ENCODE measurements at regions not wholly inside any gene's neighbourhood (a gene's known extent, or its start where the extent isn't known, plus 50 kb on each side); places are given as distances from the start of the nearest gene placed in this dataset.
"Not testable (repeated sequence)": the region's sequence is repeated elsewhere in the genome, so short reads cannot be mapped to it uniquely, and the experiment has no call there.

- no peak for DNase-seq (ENCODE audit: low read depth)
Measured at GRCh38 chr7:53087274-53087673, 51.8 kb downstream of the POM121L12 start.

- DNase-seq (ENCODE audit: low read depth) = no peak
Measured at GRCh38 chr7:53094191-53094590, 58.8 kb downstream of the POM121L12 start.

- no peak for DNase-seq (ENCODE audit: low read depth)
Measured at GRCh38 chr7:53094827-53095226, 59.4 kb downstream of the POM121L12 start.

- DNase-seq (ENCODE audit: low read depth) = no peak
Measured at GRCh38 chr7:53095731-53096501, 60.5 kb downstream of the POM121L12 start.

GRCh38 chr7:53100091-53100490 is 64.7 kb downstream of the POM121L12 start:
- DNase-seq (ENCODE audit: low read depth) = no peak

- no peak for DNase-seq (ENCODE audit: low read depth)
Measured at GRCh38 chr7:53101026-53101425, 65.6 kb downstream of the POM121L12 start.

GRCh38 chr7:53110425-53110824 is 75.0 kb downstream of the POM121L12 start:
- DNase-seq (ENCODE audit: low read depth) = no peak

- DNase-seq (ENCODE audit: low read depth) = peak; percentile 28
Measured at GRCh38 chr7:53111031-53111430, 75.6 kb downstream of the POM121L12 start.

GRCh38 chr7:53113424-53113823 is 78.0 kb downstream of the POM121L12 start:
- DNase-seq (ENCODE audit: low read depth) = no peak

GRCh38 chr7:53119514-53119941 is 84.1 kb downstream of the POM121L12 start:
- DNase-seq (ENCODE audit: low read depth) = no peak

- no peak for DNase-seq (ENCODE audit: low read depth)
Measured at GRCh38 chr7:53121374-53121773, 85.9 kb downstream of the POM121L12 start.

GRCh38 chr7:53131697-53132096 is 96.3 kb downstream of the POM121L12 start:
- DNase-seq (ENCODE audit: low read depth) = no peak

- no peak for DNase-seq (ENCODE audit: low read depth)
Measured at GRCh38 chr7:53151496-53151895, 116.1 kb downstream of the POM121L12 start.

- DNase-seq (ENCODE audit: low read depth) = not testable (repeated sequence)
Measured at GRCh38 chr7:53187184-53187583, 151.8 kb downstream of the POM121L12 start.

- no peak for DNase-seq (ENCODE audit: low read depth)
Measured at GRCh38 chr7:53191191-53191695, 155.8 kb downstream of the POM121L12 start.

GRCh38 chr7:53191836-53192443 is 156.5 kb downstream of the POM121L12 start:
- no peak for DNase-seq (ENCODE audit: low read depth)

- DNase-seq (ENCODE audit: low read depth) = peak; percentile 13
Measured at GRCh38 chr7:53205006-53205405, 169.6 kb downstream of the POM121L12 start.

- no peak for DNase-seq (ENCODE audit: low read depth)
Measured at GRCh38 chr7:53209129-53209528, 173.7 kb downstream of the POM121L12 start.

GRCh38 chr7:53214463-53214862 is 179.0 kb downstream of the POM121L12 start:
- DNase-seq (ENCODE audit: low read depth) = no peak

GRCh38 chr7:53218730-53219504 is 183.5 kb downstream of the POM121L12 start:
- no peak for DNase-seq (ENCODE audit: low read depth)

- DNase-seq (ENCODE audit: low read depth) = no peak
Measured at GRCh38 chr7:53229202-53229601, 193.8 kb downstream of the POM121L12 start.

GRCh38 chr7:53237344-53237913 is 202.0 kb downstream of the POM121L12 start:
- DNase-seq (ENCODE audit: low read depth) = no peak

Data from forelimb muscle (tissue), 1 donor.